ENCODE measurements at regions not wholly inside any gene's neighbourhood (a gene's known extent, or its start where the extent isn't known, plus 50 kb on each side); places are given as distances from the start of the nearest gene placed in this dataset.

GRCh38 chr17:53724726-53725125 lies 98.0 kb upstream of the KIF2B start:
- no peak for DNase-seq (ENCODE audit: low spot score)
- no peak overlapping the region for H3K4me3 ChIP-seq
- H3K27ac ChIP-seq: no peak overlapping the region
- TF ChIP-seq CTCF (IDR thresholded peaks at IDR 0.05): no peak

- no peak overlapping the region for H3K27ac ChIP-seq
- no peak overlapping the region for H3K4me3 ChIP-seq
- no peak for DNase-seq (ENCODE audit: low spot score)
- no peak for TF ChIP-seq CTCF (IDR thresholded peaks at IDR 0.05)
Measured at GRCh38 chr17:53722407-53722806, 100.3 kb upstream of the KIF2B start.

- Histone ChIP-seq H3K27ac (no peak overlapping the region), H3K4me3 (no peak overlapping the region)
- no peak for TF ChIP-seq CTCF (IDR thresholded peaks at IDR 0.05)
- DNase-seq (ENCODE audit: low spot score): no peak
Measured at GRCh38 chr17:53721101-53721500, 101.6 kb upstream of the KIF2B start.

GRCh38 chr17:53719229-53719628 lies 103.5 kb upstream of the KIF2B start:
- TF ChIP-seq CTCF (IDR thresholded peaks at IDR 0.05): no peak
- Histone ChIP-seq H3K27ac (no peak overlapping the region), H3K4me3 (no peak overlapping the region)
- DNase-seq (ENCODE audit: low spot score): no peak

GRCh38 chr17:53707566-53707965 lies 115.2 kb upstream of the KIF2B start:
- TF ChIP-seq CTCF (IDR thresholded peaks at IDR 0.05): no peak
- no peak overlapping the region for H3K27ac ChIP-seq
- H3K4me3 ChIP-seq: no peak overlapping the region
- DNase-seq (ENCODE audit: low spot score): no peak

GRCh38 chr17:53696286-53696685 lies 126.4 kb upstream of the KIF2B start:
- no peak overlapping the region for H3K27ac ChIP-seq
- no peak overlapping the region for H3K4me3 ChIP-seq
- no peak for TF ChIP-seq CTCF (IDR thresholded peaks at IDR 0.05)
- no peak for DNase-seq (ENCODE audit: low spot score)

GRCh38 chr17:53687324-53687723 lies 135.4 kb upstream of the KIF2B start:
- H3K4me3 ChIP-seq: no peak overlapping the region
- no peak overlapping the region for H3K27ac ChIP-seq
- DNase-seq (ENCODE audit: low spot score): no peak
- no peak for TF ChIP-seq CTCF (IDR thresholded peaks at IDR 0.05)
